HG02571 (cell line): ENCODE measurements at regions not wholly inside any gene's neighbourhood (a gene's known extent, or its start where the extent isn't known, plus 50 kb on each side); places are given as distances from the start of the nearest gene placed in this dataset.
"Not testable (repeated sequence)": the region's sequence is repeated elsewhere in the genome, so short reads cannot be mapped to it uniquely, and the experiment has no call there.

ENCODE experiments used
- ATAC-seq: cut with Tn5 transposase; IDR thresholded peaks from one replicate; pipeline ENCODE4 v1.9.1; 2021; ENCODE audit warnings: mild to moderate bottlenecking, moderate library complexity; ENCODE audit not compliant: unreplicated experiment

DNA sequence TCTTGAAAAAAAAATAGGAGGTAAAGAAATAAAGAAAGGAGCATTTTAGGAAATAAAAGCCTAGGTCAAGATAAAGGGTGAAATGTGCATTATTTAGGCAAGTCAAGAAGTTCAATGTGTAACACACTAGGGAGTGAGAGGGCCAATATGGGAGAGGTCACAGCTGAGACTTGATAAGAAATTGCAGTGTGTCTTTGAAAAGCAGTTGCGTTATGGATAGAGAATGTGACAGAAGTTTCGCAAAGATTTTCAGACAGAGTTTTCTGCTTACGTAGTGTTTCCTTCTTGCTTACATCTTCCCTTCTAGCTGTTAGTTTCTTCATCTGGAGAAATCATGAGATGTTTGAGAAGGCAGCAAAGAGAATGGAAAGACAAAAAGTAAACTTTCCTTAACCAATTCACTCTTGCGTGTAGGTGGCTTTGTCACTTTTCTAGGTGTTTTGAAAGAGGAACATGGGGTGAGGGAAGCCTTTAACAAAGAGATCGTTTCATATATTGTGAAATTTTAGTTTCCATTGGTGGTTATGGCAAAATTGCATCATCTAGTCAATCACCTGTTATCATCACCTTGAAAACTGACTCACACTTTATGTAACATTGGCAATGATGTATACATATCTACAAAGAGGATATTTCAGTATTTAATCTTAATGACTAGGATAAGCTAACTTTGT, 975.5 kb downstream of the OLFM4 start:
- no peak for ATAC-seq

DNA sequence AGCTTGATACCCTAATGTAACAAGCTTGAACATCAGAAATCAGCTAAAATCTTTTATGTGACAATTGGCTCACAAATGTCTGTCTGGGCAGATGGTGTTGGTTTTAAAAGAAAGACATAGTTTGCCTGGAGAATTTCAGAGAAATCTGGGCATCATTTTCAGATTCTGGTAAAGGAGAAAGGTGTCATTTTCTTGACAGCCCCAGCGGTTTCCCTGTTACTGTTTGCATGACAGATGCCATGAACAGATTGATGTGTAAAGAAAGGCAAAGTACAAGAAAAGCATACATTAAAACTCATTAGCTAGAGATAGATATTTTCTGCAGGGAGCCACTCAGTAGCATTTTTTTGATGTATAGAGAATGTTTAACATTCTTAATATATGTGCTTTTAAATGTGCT, 987.9 kb downstream of the OLFM4 start:
- no peak for ATAC-seq

DNA sequence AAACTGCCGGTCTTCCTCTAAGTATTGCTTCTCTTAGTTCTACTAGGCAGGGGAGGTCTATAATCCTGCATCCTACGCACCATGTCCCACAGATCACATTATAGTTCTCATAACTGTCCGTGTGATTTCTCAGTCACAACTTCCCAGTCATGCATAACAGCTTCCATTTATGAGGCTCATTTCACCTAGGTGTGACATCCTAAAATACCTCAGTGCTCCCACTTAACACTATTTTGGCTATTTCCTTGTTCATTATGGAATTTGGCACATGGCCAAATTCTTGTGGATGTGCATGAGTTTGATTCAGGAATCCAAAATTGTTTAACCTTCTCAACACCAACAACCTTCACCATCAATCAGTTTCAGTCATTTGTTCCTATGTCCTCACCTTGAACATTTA, 989.9 kb downstream of the OLFM4 start:
- ATAC-seq: no peak

DNA sequence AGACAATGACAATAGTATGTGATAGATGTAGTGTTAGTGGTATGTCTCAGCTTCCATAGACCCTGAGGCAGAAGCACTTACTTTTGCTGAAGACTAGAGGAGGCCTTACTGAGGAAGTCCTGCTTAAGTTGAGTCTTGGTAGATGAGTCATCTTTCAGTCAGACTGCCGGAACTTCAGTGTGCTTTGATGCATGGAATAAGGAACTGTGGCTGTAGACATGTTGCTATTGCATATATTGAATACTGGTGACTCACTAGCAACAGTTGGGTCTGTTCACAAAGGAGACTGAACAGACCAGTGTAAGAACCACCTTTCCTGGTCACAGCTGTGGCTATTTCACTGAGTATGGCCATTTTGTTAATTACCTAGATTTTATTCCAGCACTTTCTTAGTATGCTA, 1000.6 kb downstream of the OLFM4 start:
- peak; percentile 98 for ATAC-seq

DNA sequence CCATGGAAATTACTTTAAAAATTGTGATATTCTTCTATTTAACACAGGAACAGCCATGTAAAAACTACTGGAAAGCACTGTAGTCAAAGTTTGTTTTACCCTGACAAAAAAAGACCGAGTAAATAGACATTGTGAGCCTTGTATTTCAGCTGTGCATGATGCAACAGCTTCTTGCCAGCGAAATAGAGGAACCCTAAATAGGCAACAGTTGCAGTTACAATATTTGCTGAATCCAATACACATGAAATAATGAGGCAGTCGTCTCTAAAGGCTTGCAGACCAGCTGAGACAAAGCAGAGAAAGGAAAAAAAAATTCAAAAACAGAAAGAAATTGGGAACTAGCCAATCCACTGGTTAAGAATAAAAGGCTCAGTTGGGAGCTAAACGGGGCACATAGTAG, 1001.1 kb downstream of the OLFM4 start:
- ATAC-seq: no peak

DNA sequence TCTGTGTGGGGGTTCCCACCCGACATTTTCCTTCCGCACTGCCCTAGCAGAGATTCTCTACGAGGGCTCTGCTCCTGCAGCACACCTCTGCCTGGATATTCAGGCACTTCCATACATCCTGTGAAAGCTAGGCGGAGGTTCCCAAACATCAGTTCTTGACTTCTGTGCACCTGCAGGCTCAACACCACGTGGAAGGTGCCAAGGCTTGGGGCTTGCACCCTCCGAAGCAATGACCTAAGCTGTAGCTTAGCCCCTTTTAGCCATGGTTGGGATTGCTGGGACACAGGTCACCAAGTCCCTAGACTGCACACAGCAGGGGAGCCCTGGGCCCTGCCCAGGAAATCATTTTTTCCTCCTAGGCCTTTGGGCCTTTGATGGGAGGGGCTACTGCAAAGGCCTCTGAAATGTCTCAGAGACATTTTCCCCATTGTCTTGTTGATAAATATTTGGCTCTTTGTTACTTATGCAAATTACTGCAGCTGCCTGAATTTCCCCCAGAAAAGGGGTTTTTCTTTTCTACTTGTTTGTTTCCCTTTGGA, 1004.8 kb downstream of the OLFM4 start:
- no peak for ATAC-seq

DNA sequence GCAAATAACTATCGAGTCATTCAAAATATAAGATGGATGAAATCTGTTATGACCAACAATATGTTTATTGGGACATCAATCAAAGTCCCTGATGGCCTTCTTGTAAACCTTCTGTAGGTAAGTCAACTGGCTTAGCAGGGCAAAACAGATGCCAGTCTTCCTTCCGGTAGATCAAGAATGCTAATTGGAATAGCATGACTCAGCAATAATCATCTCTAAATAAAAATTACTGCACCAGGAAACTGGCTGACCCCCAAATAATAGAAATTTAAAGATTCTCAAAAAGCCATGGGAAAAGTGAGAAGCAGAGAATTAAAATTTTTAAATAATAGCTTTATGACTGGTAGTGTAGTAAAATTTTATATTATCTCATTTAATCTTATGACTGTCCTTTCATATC, 1005.4 kb downstream of the OLFM4 start:
- no peak for ATAC-seq

DNA sequence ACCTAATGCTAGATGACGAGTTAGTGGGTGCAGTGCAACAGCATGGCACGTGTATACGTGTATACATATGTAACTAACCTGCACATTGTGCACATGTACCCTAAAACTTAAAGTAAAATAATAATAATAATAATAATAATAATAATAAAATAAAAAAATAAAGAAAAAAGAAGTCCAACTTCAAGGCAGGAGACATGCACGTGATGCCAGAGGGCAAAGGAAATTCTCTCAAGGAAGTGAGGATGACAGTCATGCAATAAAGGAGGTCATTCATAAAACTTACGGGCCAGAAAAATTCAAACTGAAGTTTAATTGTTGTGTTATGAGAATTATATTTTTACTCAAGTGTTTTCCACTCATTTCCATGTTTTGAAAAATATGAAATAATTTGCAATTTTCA, 1028.8 kb downstream of the OLFM4 start:
- ATAC-seq: not testable (repeated sequence)

DNA sequence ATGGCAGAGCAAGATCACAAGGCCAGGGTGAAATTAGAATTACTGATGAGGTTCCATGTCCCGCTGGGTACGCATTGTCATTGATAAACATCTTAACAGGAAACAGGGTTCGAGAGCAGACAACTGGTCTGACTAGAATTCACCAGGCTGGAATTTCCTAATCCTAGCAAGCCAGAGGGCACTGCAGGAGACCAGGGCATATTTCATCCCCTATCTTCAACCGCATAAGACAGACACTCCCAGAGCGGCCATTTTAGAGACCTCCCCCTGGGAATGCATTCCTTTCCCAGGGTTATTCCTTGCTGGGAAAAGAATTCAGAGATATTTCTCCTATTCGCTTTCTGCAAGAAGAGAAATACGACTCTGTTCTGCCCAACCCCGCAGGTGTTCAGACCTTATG, 1041.3 kb downstream of the OLFM4 start:
- not testable (repeated sequence) for ATAC-seq

DNA sequence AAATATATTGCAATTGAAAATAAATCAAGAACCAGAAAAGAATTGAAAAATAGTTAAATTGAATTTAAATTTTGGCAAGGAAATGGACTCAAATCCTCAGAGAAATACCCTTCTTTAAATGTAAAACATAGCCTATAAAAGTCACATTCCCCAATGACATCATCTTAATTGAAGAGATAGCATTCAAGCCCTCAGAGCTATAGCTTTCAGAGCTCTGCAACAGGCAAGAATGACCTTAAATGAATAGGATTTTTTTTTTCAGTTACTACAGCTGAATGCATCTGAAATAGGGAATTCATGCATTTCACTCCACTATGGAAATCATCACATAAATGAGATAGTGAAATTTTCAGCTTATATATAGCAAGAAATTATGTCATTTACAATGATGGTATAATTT, 1049.0 kb downstream of the OLFM4 start:
- ATAC-seq: no peak

DNA sequence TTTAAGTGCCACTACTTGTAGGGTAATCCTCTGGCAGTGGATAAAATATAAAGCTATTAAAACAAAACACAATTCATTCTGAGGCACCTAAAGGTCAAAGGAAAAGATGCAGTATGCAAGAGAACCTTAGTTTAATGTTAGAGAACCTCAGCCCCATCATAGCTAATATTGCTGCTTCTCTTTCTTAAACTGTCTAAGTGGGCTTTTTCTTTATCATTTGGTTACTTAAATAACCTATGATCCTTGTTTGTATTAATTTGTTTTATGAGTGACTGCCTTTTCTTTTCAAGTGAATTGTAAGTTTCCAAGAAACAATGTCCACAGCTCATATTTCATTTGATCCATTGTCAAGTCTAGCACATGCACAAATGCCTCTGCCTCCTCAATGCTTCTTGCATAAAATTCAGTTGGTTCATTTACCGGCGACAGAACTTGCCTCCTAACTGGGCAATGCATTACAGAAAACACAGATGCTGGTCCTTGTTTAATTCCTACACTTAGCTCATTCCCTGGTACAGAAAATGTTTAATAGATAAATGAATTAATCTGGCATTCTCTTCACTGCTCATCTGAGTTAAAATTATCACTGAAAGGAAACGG, 1049.8 kb downstream of the OLFM4 start:
- no peak for ATAC-seq

DNA sequence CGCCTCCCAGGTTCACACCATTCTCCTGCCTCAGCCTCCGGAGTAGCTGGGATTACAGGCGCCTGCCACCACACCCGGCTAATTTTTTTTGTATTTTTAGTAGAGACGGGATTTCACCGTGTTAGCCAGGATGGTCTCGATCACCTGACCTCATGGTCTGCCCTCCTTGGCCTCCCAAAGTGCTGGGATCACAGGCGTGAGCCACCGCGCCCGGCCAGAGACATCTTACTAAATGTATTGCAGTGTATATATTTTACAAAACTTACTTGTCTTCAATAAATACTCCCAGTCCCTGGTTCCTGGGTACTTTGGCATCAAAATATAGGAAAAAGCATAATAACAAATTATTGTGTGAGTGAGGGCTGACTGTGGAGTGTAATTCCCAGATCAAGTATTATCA, 1053.7 kb downstream of the OLFM4 start:
- ATAC-seq: not testable (repeated sequence)

DNA sequence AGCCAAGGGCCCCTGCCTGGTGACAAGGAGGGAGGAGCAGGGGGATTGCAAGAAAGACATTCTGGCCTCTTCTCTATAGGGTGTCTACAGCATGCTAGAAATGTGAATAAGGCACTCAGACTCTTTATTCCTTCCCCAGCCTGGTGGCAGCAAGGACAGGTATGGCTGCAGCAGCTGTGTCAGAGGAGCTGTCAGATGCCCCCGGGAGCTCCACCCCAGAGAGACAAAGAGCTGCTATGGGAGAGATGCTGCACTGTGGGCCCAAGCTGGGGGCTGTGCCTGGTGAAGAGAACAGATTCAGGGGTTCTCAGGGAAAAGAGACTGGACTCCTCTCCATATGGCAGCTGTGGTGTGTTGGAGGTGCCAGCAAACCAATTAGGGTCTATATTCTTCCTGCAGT, 1063.3 kb downstream of the OLFM4 start:
- no peak for ATAC-seq

DNA sequence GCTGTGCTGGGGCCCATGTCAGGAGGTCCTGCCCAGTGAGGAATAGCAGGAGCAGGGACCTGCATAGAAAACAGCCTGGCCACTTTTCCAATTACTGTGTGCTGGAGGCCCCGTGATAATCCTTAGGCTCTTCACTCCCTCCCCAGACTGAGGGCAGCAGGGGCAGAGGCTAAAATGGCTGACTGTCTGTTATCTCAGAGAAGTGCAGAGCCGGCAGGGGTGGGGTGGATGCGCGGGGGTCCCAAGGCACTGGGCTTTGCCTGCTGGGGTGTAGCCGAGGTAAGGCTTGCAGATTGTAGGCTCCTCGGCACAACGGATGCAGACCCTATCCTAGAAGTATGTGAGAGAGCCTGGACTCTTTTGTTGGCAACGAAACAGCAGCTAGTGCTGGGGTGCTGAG, 1064.1 kb downstream of the OLFM4 start:
- ATAC-seq: no peak

DNA sequence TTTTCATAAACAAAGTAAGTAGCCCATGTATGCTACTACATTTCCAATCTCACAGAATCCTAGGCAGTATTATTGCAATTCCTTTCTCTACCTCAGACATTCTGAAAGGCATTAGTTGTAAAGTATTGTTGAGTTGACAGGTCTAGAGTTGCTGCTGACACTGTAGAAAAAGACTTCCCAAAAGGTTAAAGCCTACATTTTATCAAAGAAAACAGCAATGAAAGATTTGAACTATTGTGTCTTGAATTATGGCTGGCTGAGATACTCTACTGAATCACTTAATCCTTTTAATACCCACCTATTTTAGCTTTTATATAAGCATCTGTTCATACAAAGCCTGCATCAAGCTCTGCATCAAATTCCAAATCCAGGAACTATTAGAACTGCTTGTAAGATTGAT, 1082.0 kb downstream of the OLFM4 start:
- no peak for ATAC-seq

DNA sequence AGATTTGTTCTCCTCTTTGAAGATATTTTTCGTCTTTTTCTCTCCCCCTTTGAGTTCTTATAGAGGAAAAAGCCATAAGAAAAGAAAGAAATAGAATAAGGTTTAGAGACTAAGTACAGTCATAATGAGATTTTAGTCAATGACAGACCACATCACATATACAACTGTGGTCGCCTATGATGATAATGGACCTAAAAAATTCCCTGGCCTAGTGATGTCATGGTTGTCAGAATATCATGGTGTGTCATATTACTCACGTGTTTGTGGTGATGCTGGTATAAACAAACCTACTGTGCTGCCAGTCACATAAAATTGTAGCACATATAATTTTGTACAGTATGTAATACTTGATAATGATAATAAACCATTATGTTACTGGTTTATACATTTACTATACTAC, 1096.1 kb downstream of the OLFM4 start:
- no peak for ATAC-seq

DNA sequence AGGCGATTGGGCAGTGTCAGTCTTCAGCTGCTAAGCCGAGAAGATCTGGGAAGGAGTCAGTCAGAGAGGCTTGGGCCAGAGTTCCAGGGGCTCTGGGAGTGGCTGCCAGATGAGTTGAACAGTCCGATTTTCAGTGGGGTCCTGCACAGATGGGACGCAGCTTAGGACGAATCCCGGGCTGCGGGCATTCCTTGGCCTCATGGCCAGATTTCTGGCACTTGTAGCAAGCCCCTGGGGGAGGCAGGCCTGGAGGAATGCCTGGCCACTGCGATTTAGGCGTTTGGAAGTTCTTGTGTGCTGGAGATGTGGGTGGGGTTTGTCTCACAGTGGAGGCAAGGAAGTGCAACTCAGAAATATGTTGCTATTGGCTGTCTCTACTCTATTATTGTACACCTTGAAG, 1102.3 kb downstream of the OLFM4 start:
- ATAC-seq: not testable (repeated sequence)

DNA sequence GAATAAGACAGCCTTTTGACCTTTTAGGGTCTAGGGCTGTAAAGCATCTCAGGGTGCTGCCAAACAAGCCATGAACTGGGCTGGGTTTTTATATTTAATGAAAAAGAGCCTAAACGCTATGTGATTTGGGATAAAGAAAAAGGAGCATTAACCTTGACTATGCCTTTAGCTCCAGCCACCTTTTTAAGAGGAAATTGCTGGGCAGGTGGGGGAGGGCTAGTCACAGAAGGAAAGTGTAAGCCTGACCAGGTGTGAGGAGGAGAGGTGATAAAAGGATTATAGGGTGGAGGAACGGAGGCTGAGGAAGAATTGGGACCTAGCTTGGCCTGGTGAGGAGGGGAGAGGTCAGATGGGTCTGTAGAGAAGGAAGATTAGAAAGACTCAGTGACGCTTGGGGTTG, 1102.8 kb downstream of the OLFM4 start:
- not testable (repeated sequence) for ATAC-seq

DNA sequence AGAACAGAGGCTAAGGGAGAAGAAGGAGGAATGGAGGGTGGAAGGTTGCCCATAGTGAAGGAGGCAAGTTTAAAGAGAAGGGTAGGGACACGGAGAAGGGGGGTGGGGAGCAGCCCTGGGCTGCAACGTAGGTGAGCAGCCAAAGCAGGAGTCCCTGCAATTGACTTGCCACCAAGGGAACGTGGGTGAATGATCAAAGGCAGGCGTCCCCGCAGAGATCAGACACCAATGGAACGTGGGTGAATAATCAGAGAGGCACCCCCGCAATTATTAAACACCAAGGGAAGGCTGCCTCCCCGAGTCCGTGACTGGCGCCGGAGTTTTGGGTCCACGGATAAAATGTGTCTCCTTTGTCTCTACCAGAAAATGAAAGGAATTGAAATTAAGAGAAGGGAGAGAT, 1103.5 kb downstream of the OLFM4 start:
- not testable (repeated sequence) for ATAC-seq

DNA sequence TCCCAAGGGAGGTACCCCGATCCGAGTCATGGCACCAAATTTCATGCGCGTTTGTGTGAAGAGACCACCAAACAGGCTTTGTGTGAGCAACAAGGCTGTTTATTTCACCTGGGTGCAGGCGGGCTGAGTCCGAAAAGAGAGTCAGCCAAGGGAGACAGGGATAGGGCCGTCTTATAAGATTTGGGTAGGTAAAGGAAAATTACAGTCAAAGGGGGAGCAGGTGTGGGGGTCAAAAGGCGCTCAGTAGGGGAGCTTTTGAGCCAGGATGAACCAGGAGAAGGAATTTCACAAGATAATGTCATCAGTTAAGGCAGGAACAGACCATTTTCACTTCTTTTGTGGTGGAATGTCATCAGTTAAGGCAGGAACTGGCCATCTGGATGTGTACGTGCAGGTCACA, 1104.1 kb downstream of the OLFM4 start:
- ATAC-seq: not testable (repeated sequence)

DNA sequence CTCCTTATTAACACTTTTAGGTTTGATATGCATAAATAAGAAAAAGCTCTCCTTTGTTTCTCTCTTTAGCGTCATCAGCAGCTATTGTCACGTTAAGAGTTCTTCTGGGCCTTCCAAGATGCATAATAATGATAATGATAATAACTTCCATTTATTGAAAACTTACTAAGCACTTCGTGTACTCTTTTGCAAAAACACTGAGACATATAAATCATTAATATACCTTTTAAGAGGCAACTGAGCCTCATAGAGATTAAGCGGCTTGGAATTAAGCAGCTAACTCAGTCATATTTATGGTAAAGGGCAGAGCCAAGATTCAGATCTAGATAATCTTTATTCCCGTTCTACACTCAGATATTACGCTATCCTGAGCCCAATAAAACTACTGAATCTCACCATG, 1105.1 kb downstream of the OLFM4 start:
- no peak for ATAC-seq

DNA sequence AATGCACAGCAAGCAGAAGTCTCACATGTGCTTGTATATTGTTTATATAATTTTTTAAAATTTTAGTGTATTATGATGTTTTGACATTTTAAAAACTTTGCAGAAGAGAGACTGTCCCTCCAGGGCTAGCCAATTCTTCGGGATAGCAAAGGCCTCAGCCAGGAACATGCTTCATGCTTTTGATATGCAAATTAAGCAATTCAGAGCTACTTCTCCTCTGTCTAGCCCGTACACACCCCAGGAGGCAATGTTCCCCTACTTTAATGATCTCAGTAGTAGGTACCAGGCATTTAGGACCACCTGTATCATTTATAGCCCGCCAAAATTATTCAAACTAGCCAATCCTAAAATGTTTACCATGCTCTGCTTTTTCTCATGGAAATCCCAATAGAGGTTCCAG, 1116.2 kb downstream of the OLFM4 start:
- no peak for ATAC-seq

DNA sequence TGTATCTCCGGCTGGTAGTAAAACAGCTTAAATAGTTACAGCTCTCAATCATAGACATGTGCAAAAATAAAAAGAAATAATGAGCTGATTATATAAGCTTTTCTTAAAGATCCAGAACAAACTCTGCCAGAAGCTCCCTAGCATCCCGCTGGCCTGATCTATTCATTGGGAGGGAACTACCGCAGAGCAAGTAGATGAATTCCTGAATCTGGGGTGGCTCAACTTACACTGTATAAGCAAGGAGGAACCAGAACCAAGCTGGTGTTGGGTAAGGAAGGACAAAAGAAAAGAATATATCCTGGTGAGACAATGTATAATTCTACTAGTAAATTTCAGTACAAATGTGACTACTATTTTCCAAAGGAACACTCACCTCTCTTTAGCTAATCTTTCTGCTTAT, 1122.2 kb downstream of the OLFM4 start:
- ATAC-seq: no peak
